KOPT-K1 (cell line): ENCODE measurements at regions not wholly inside any gene's neighbourhood (a gene's known extent, or its start where the extent isn't known, plus 50 kb on each side); places are given as distances from the start of the nearest gene placed in this dataset.

Source experiments
- H3K27ac ChIP-seq: fragments of 200-600 bp; sonication (generic); 2 replicates; pipeline ENCODE4 v1.5.1; 2016; ENCODE audit warnings: antibody characterized with exemption, mild to moderate bottlenecking, low read depth, low read length; ENCODE audit not compliant: poor library complexity, severe bottlenecking
- H3K36me3 ChIP-seq: fragments of 200-600 bp; sonication (generic); 2 replicates; pipeline ENCODE4 v1.5.1; 2017; ENCODE audit warnings: antibody characterized with exemption, mild to moderate bottlenecking, low read length, moderate library complexity; ENCODE audit not compliant: insufficient read depth
- H3K9me3 ChIP-seq: fragments of 200-600 bp; sonication (generic); 2 replicates; pipeline ENCODE4 v1.5.1; 2017; ENCODE audit warnings: antibody characterized with exemption, low read length, mild to moderate bottlenecking; ENCODE audit not compliant: insufficient read depth, poor library complexity, severe bottlenecking

GRCh38 chr17:26809033-26809432 lies 484.9 kb upstream of the WSB1 start:
- no peaks in the 10 kb centered on the region for H3K36me3 ChIP-seq
- H3K9me3 ChIP-seq = peaks cover 79% of the 10 kb centered on the region
- no peak overlapping the region for H3K27ac ChIP-seq

GRCh38 chr17:26818736-26819135 lies 475.2 kb upstream of the WSB1 start:
- Histone ChIP-seq H3K36me3 (no peaks in the 10 kb centered on the region), H3K9me3 (peaks cover 99% of the 10 kb centered on the region), H3K27ac (no peak overlapping the region)
